Caco-2 (cell line): ENCODE measurements at regions not wholly inside any gene's neighbourhood (a gene's known extent, or its start where the extent isn't known, plus 50 kb on each side); places are given as distances from the start of the nearest gene placed in this dataset.

ENCODE experiments used
- BruUV-seq: library from RNA; stranded (reverse); fragments of 400-500 nt; replicated peaks from 2 replicates; lab custom pipeline; 2021; lab: Mats Ljungman, UMichigan
- CTCF ChIA-PET: fragments of 300-600 bp; sonication (Branson Sonifier 250); formaldehyde crosslinking; loops from one replicate; lab custom pipeline; 2022; ENCODE audit warnings: antibody characterized with exemption; lab: Charles Lee
- POLR2A ChIA-PET: fragments of 300-600 bp; sonication (Branson Sonifier 250); formaldehyde crosslinking; loops from one replicate; lab custom pipeline; 2022; ENCODE audit warnings: antibody characterized with exemption; lab: Charles Lee
- DNase-seq, 2 experiments: peaks; one replicate each; pipeline versions ENCODE4 v3.0.0 to v3.0.0-alpha.2; 2020 to 2022
- H3K27me3 ChIP-seq: replicated peaks from 2 replicates; pipeline ENCODE4 v1.6.0; 2011; ENCODE audit warnings: low read length; ENCODE audit not compliant: control insufficient read depth, insufficient read depth
- H3K36me3 ChIP-seq: 2 replicates; pipeline ENCODE4 v1.5.1; 2011; ENCODE audit warnings: low read length; ENCODE audit not compliant: control insufficient read depth, insufficient read depth
- H3K4me1 ChIP-seq: fragments of 250-450 bp; sonication (Bioruptor Pico); 2 replicates; pipeline ENCODE4 v1.5.1; 2020; ENCODE audit warnings: mild to moderate bottlenecking
- H3K4me3 ChIP-seq: 2 replicates; pipeline ENCODE4 v1.5.1; 2011; ENCODE audit warnings: low read depth, mild to moderate bottlenecking, control low read depth, low read length
- H3K9me3 ChIP-seq: fragments of 250-450 bp; sonication (Bioruptor Pico); 2 replicates; pipeline ENCODE4 v1.5.1; 2020; ENCODE audit warnings: mild to moderate bottlenecking, moderate library complexity
- H3K27ac Mint-ChIP-seq: one replicate; pipeline ENCODE4 v1.8.0; 2022; ENCODE audit warnings: mixed read lengths; ENCODE audit not compliant: unreplicated experiment
- H3K27me3 Mint-ChIP-seq: one replicate; pipeline ENCODE4 v1.8.0; 2022; ENCODE audit warnings: mixed read lengths; ENCODE audit not compliant: insufficient read depth, unreplicated experiment
- H3K36me3 Mint-ChIP-seq: one replicate; pipeline ENCODE4 v1.8.0; 2022; ENCODE audit warnings: mild to moderate bottlenecking, mixed read lengths; ENCODE audit not compliant: insufficient read depth, unreplicated experiment
- H3K4me1 Mint-ChIP-seq: one replicate; pipeline ENCODE4 v1.8.0; 2022; ENCODE audit warnings: low read depth, mixed read lengths; ENCODE audit not compliant: unreplicated experiment
- H3K4me3 Mint-ChIP-seq: one replicate; pipeline ENCODE4 v1.8.0; 2022; ENCODE audit warnings: mild to moderate bottlenecking, moderate library complexity, mixed read lengths; ENCODE audit not compliant: unreplicated experiment
- H3K9me3 Mint-ChIP-seq: one replicate; pipeline ENCODE4 v1.8.0; 2022; ENCODE audit warnings: mixed read lengths; ENCODE audit not compliant: unreplicated experiment
- intact Hi-C: fragments of 100-400 bp; cut with micrococcal nuclease; formaldehyde crosslinking; loops from one replicate; pipeline ENCODE4 v1.10.0; 2022; ENCODE audit not compliant: unreplicated experiment
- TF ChIP-seq, protein P1 (sequence below), 2 experiments: fragments of 200-600 bp in 1 of 2; IDR thresholded peaks; 1 replicate in 1 of 2; 2 replicates in 1 of 2; pipeline versions ENCODE4 v1.5.1 to v1.8.0; 2011 to 2022; ENCODE audit warnings: antibody characterized with exemption in 1 of 2, control low read depth in 1 of 2, inconsistent platforms in 1 of 2, low read depth in 1 of 2, low read length in 1 of 2, mild to moderate bottlenecking in 1 of 2, moderate library complexity in 1 of 2; ENCODE audit not compliant: insufficient read depth in 1 of 2, severe bottlenecking in 1 of 2, unreplicated experiment in 1 of 2

DNA sequence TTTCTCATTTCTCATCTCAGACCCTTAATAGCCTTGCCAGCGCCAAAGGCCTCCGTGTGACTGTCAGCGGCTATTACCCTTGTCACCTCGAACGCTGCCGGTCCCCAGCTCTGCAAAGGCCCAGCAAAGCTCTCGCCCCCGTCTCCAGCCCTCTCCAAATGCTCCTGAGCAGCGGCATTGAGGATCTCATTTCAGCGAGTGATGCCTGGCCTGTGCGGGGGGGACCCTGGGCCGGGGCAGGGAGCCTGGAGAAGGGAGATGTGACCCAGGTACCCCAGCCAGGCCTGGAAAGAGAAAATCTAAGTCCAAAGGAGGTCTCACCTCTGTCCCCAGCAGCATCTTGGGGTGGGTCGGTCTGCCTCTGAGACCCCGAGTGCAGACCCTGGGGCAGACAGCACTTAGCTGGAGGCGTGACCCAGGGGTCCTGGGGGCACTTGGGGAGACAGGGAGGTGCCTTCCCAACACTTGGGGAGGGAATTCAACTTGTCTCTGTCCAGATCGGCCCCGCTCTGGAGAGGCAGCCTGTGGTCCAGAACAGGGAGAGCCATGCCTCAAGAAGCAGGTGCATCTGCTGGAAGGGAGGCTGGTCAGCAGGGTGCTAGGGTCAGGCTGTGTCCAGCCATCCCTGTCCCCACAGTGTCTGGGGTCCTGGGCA is 521.3 kb downstream of the TBC1D22A start:
- ChIA-PET POLR2A (no interaction called here), CTCF (no interaction called here)
- H3K27me3 Mint-ChIP-seq: peaks cover 27% of the 10 kb centered on the region
- no peaks in the 10 kb centered on the region for H3K4me1 ChIP-seq
- BruUV-seq: no TSS peak
- H3K9me3 Mint-ChIP-seq: no peaks in the 10 kb centered on the region
- H3K4me3 Mint-ChIP-seq: no peak overlapping the region
- H3K27ac Mint-ChIP-seq: no peak overlapping the region
- no peak overlapping the region for H3K4me3 ChIP-seq
- H3K4me1 Mint-ChIP-seq: no peaks in the 10 kb centered on the region
- no peaks in the 10 kb centered on the region for H3K36me3 Mint-ChIP-seq
- TF ChIP-seq, protein P1, sequence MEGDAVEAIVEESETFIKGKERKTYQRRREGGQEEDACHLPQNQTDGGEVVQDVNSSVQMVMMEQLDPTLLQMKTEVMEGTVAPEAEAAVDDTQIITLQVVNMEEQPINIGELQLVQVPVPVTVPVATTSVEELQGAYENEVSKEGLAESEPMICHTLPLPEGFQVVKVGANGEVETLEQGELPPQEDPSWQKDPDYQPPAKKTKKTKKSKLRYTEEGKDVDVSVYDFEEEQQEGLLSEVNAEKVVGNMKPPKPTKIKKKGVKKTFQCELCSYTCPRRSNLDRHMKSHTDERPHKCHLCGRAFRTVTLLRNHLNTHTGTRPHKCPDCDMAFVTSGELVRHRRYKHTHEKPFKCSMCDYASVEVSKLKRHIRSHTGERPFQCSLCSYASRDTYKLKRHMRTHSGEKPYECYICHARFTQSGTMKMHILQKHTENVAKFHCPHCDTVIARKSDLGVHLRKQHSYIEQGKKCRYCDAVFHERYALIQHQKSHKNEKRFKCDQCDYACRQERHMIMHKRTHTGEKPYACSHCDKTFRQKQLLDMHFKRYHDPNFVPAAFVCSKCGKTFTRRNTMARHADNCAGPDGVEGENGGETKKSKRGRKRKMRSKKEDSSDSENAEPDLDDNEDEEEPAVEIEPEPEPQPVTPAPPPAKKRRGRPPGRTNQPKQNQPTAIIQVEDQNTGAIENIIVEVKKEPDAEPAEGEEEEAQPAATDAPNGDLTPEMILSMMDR (IDR thresholded peaks at IDR 0.05; ENCODE audit: insufficient read depth in 1 of 2, low read depth in 1 of 2, low read length in 1 of 2, severe bottlenecking in 1 of 2, unreplicated experiment in 1 of 2): no peak
- no peaks in the 10 kb centered on the region for H3K9me3 ChIP-seq
- peaks cover 1% of the 10 kb centered on the region for H3K27me3 ChIP-seq
- no peak for DNase-seq
- intact Hi-C loops: no loop called here
- H3K36me3 ChIP-seq: no peaks in the 10 kb centered on the region

DNA sequence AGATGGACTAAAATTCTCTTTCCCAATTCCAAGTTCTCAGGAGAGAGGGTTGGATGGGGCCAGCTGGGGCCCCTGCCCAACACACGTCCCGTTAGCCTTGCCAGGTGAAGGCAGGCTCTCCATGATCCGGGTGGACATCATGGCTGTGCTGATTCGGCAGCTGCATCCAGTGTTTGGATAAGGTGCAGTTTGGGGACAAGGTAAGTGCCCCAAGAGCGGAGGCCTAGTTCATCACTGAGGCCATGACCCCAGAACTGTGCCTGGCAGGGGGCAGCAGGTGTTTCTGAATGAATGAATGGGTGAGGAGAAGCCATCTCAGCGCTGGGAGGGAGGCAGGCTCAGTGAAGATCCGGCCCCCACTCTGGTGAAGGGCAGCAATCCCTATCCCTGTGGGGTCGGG is 520.4 kb downstream of the TBC1D22A start:
- intact Hi-C loops: no loop called here
- Histone ChIP-seq H3K4me3 (no peak overlapping the region), H3K4me1 (no peaks in the 10 kb centered on the region), H3K27me3 (peaks cover 1% of the 10 kb centered on the region), H3K9me3 (no peaks in the 10 kb centered on the region), H3K36me3 (no peaks in the 10 kb centered on the region)
- Mint-ChIP-seq H3K36me3 (no peaks in the 10 kb centered on the region), H3K27ac (no peak overlapping the region), H3K9me3 (no peaks in the 10 kb centered on the region), H3K4me1 (no peaks in the 10 kb centered on the region), H3K4me3 (no peak overlapping the region), H3K27me3 (peaks cover 28% of the 10 kb centered on the region)
- ChIA-PET CTCF (no interaction called here), POLR2A (no interaction called here)
- no TSS peak for BruUV-seq
- DNase-seq: no peak
- TF ChIP-seq, protein P1 (IDR thresholded peaks at IDR 0.05; ENCODE audit: insufficient read depth in 1 of 2, low read depth in 1 of 2, low read length in 1 of 2, severe bottlenecking in 1 of 2, unreplicated experiment in 1 of 2): no peak

DNA sequence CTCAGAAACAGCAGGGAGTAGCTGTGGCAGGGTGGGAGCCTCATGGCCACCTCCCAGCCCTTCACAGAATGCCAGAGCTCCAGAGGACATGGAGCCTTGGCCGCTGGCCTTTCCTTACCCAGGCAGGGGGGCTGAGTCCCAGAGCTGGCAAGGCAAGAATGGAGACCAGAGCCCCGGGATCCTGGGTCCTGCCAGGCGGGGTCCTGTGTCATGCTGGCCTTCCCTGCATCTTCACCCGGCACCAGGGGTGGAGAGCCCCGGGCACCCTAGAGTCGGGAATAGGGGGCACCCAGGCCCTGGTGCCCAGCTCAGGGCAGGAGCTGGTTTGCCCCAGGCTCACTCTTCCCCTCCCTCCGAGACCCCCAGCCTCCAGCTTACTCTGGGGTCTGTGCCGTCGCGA is 519.9 kb downstream of the TBC1D22A start:
- no peak overlapping the region for H3K27ac Mint-ChIP-seq
- no TSS peak for BruUV-seq
- H3K4me3 ChIP-seq: no peak overlapping the region
- TF ChIP-seq, protein P1 (IDR thresholded peaks at IDR 0.05; ENCODE audit: insufficient read depth in 1 of 2, low read depth in 1 of 2, low read length in 1 of 2, severe bottlenecking in 1 of 2, unreplicated experiment in 1 of 2): no peak
- no peaks in the 10 kb centered on the region for H3K9me3 ChIP-seq
- H3K4me1 Mint-ChIP-seq: no peaks in the 10 kb centered on the region
- ChIA-PET POLR2A (no interaction called here), CTCF (no interaction called here)
- no peaks in the 10 kb centered on the region for H3K9me3 Mint-ChIP-seq
- no peak for DNase-seq
- H3K27me3 ChIP-seq: peaks cover 1% of the 10 kb centered on the region
- H3K4me1 ChIP-seq: no peaks in the 10 kb centered on the region
- no peak overlapping the region for H3K4me3 Mint-ChIP-seq
- no peaks in the 10 kb centered on the region for H3K36me3 ChIP-seq
- no peaks in the 10 kb centered on the region for H3K36me3 Mint-ChIP-seq
- H3K27me3 Mint-ChIP-seq: peaks cover 29% of the 10 kb centered on the region
- intact Hi-C loops: no loop called here
